Muscle layer of colon (tissue), 2 donors: ENCODE measurements at regions not wholly inside any gene's neighbourhood (a gene's known extent, or its start where the extent isn't known, plus 50 kb on each side); places are given as distances from the start of the nearest gene placed in this dataset.

Experiments used
- H3K27ac ChIP-seq: one replicate; pipeline ENCODE4 v1.7.0; 2013; ENCODE audit warnings: low read depth, mild to moderate bottlenecking, low read length, moderate library complexity
- H3K27me3 ChIP-seq, 2 donors: one replicate each; pipeline ENCODE4 v1.7.0; 2013; ENCODE audit warnings: low read length in 2 of 2, mild to moderate bottlenecking in 2 of 2; ENCODE audit not compliant: insufficient read depth in 2 of 2, control insufficient read depth in 1 of 2
- H3K36me3 ChIP-seq: one replicate; pipeline ENCODE4 v1.7.0; 2013; ENCODE audit warnings: mild to moderate bottlenecking, low read length; ENCODE audit not compliant: insufficient read depth
- H3K4me1 ChIP-seq: one replicate; pipeline ENCODE4 v1.7.0; 2013; ENCODE audit warnings: mild to moderate bottlenecking, low read length; ENCODE audit not compliant: insufficient read depth
- H3K4me3 ChIP-seq, 2 donors: one replicate each; pipeline ENCODE4 v1.7.0; 2013; ENCODE audit warnings: low read length in 2 of 2, low read depth in 1 of 2, mild to moderate bottlenecking in 1 of 2, moderate library complexity in 1 of 2
- H3K9ac ChIP-seq: one replicate; pipeline ENCODE4 v1.7.0; 2013; ENCODE audit warnings: low read length
- H3K9me3 ChIP-seq: one replicate; pipeline ENCODE4 v1.7.0; 2013; ENCODE audit warnings: mild to moderate bottlenecking, low read length
- donor health status: abdominal sarcoma.
- donor health status: Adenocarcinoma of cecum.

GRCh38 chr5:57832875-57833274 is 350.3 kb upstream of the ACTBL2 start:
- Histone ChIP-seq H3K4me3 (no peak overlapping the region), H3K9ac (no peak overlapping the region), H3K27me3 (no peaks in the 10 kb centered on the region), H3K36me3 (no peaks in the 10 kb centered on the region), H3K27ac (no peak overlapping the region), H3K9me3 (no peaks in the 10 kb centered on the region), H3K4me1 (peaks cover 7% of the 10 kb centered on the region)

DNA sequence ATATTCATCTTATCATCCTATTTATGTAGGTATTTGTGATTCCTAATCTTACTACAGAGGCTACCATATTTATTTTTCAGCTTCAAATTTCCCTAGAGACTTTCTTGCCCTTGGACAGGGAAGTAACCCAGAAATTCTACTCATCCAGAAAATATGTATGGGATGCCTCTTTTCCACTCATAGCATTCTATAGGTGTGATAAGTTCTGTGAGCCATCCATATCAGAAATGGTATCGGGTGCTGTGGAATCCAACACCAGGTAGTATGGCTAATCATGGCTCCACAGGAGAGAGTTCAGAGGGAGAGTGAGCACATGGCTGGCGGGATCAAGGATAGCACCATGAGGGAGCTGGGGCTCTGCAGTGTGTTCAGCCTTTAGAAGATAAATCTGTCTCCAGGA is 349.3 kb upstream of the ACTBL2 start:
- Histone ChIP-seq H3K36me3 (no peaks in the 10 kb centered on the region), H3K4me3 (no peak overlapping the region), H3K9ac (no peak overlapping the region), H3K4me1 (peaks cover 7% of the 10 kb centered on the region), H3K27me3 (no peaks in the 10 kb centered on the region), H3K9me3 (no peaks in the 10 kb centered on the region), H3K27ac (no peak overlapping the region)

DNA sequence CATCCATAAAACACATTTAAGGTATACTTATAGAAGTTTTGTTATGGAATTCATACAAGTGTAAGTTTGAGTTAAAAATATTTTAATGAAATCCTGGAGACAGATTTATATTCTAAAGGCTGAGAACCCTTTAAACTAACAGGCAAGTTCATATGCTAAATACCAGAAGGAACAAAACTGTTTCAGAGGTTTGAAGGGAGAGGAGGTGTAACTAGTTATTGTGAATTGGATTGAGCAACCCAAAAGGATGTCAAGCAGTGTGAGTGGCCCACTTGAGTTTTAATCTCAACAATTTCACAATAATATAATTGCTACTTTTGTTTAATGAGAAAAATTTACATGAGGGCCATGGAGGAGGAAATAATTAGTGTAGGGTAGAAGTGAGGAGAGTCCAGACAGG is 348.5 kb upstream of the ACTBL2 start:
- peaks cover 7% of the 10 kb centered on the region for H3K4me1 ChIP-seq
- no peaks in the 10 kb centered on the region for H3K27me3 ChIP-seq
- H3K36me3 ChIP-seq, result no peaks in the 10 kb centered on the region
- H3K4me3 ChIP-seq, result no peak overlapping the region
- no peak overlapping the region for H3K27ac ChIP-seq
- H3K9ac ChIP-seq, result no peak overlapping the region
- no peaks in the 10 kb centered on the region for H3K9me3 ChIP-seq

DNA sequence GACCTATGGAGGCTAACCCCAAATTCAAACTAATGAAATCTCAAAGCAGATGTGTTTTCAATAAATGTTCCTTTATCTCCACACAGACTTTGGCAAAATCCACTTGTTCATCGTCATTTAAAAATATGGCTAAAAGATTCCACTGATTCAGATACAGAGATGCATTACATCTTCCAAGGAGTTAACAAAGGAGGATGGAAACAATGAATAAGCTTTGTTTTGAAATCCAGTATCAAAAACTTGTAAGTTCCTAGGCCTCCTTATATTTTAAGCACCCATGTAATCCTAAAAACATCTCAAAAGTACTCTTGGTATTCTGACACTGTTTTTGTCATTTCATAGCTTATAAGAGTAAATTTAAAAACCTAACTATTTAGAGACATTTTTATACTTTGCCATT is 345.6 kb upstream of the ACTBL2 start:
- H3K36me3 ChIP-seq, result no peaks in the 10 kb centered on the region
- H3K4me1 ChIP-seq, result no peaks in the 10 kb centered on the region
- no peak overlapping the region for H3K9ac ChIP-seq
- no peaks in the 10 kb centered on the region for H3K9me3 ChIP-seq
- no peak overlapping the region for H3K27ac ChIP-seq
- H3K27me3 ChIP-seq, result no peaks in the 10 kb centered on the region
- no peak overlapping the region for H3K4me3 ChIP-seq

- H3K36me3 ChIP-seq, result no peaks in the 10 kb centered on the region
- H3K9ac ChIP-seq, result no peak overlapping the region
- no peak overlapping the region for H3K4me3 ChIP-seq
- no peaks in the 10 kb centered on the region for H3K9me3 ChIP-seq
- H3K4me1 ChIP-seq, result no peaks in the 10 kb centered on the region
- H3K27me3 ChIP-seq, result no peaks in the 10 kb centered on the region
- H3K27ac ChIP-seq, result no peak overlapping the region
These were observed 342.5 kb upstream of the ACTBL2 start for GRCh38 chr5:57825031-57825686.

DNA sequence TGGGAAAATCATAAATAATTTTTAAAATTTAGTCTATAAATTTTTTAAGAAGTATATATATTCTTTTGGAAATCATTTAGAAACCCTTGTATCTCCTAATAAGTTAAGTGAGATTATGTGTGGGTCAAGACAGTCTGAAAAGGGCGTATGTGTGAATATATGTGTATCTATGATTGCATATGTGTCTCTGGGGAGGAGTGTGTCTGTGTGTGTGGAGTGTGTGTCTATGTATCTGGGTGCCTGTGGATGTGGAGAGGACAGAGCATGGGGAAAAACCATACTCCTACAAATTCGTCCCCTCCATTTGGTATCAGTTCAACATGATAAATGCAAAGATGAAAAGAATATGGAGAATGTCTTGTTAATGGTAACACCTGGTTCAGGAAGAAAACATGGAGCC is 342.0 kb upstream of the ACTBL2 start:
- no peaks in the 10 kb centered on the region for H3K4me1 ChIP-seq

DNA sequence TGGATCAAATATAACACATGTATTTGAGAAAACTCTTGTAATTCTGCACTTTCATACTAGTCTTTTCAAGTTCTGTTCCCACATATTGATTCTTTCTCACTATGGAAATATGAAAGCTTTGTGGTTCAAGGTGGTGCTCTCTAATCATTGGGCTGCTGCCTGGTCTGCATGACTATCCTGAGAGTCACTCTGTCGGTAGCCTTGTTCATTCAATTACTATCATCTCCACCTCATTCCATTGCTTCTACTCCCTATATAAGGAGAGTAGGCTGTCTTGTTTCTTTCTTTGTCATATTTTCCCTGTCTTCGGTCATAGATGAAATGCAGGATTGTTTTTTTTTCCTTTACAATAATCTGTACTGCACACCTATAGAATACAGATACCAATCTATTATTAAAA is 341.4 kb upstream of the ACTBL2 start:
- Histone ChIP-seq H3K9ac (no peak overlapping the region), H3K9me3 (no peaks in the 10 kb centered on the region), H3K4me3 (no peak overlapping the region), H3K4me1 (no peaks in the 10 kb centered on the region), H3K27ac (no peak overlapping the region), H3K36me3 (no peaks in the 10 kb centered on the region), H3K27me3 (no peaks in the 10 kb centered on the region)

More for the DNA sequence above, 342.0 kb upstream of the ACTBL2 start:
- no peaks in the 10 kb centered on the region for H3K27me3 ChIP-seq
- H3K4me3 ChIP-seq, result no peak overlapping the region
- no peak overlapping the region for H3K27ac ChIP-seq
- no peaks in the 10 kb centered on the region for H3K9me3 ChIP-seq
- no peak overlapping the region for H3K9ac ChIP-seq
- H3K36me3 ChIP-seq, result no peaks in the 10 kb centered on the region

GRCh38 chr5:57822651-57823050 is 340.0 kb upstream of the ACTBL2 start:
- Histone ChIP-seq H3K4me1 (no peaks in the 10 kb centered on the region), H3K9me3 (no peaks in the 10 kb centered on the region)

GRCh38 chr5:57818397-57818796 is 335.8 kb upstream of the ACTBL2 start:
- no peak overlapping the region for H3K27ac ChIP-seq
- no peaks in the 10 kb centered on the region for H3K27me3 ChIP-seq
- peaks cover 5% of the 10 kb centered on the region for H3K4me1 ChIP-seq
- no peaks in the 10 kb centered on the region for H3K36me3 ChIP-seq
- H3K4me3 ChIP-seq, result no peak overlapping the region
- H3K9me3 ChIP-seq, result no peaks in the 10 kb centered on the region
- no peak overlapping the region for H3K9ac ChIP-seq

More at GRCh38 chr5:57822651-57823050, 340.0 kb upstream of the ACTBL2 start:
- H3K27me3 ChIP-seq, result no peaks in the 10 kb centered on the region
- no peak overlapping the region for H3K27ac ChIP-seq
- H3K36me3 ChIP-seq, result no peaks in the 10 kb centered on the region
- H3K9ac ChIP-seq, result no peak overlapping the region
- no peak overlapping the region for H3K4me3 ChIP-seq

GRCh38 chr5:57817924-57818323 is 335.3 kb upstream of the ACTBL2 start:
- H3K4me1 ChIP-seq, result peaks cover 5% of the 10 kb centered on the region
- no peak overlapping the region for H3K27ac ChIP-seq
- H3K9me3 ChIP-seq, result no peaks in the 10 kb centered on the region
- H3K27me3 ChIP-seq, result no peaks in the 10 kb centered on the region
- H3K4me3 ChIP-seq, result no peak overlapping the region
- no peaks in the 10 kb centered on the region for H3K36me3 ChIP-seq
- H3K9ac ChIP-seq, result no peak overlapping the region

- Histone ChIP-seq H3K27me3 (no peaks in the 10 kb centered on the region), H3K27ac (no peak overlapping the region), H3K4me1 (peaks cover 5% of the 10 kb centered on the region), H3K9me3 (no peaks in the 10 kb centered on the region), H3K4me3 (no peak overlapping the region), H3K36me3 (no peaks in the 10 kb centered on the region), H3K9ac (no peak overlapping the region)
These were observed 334.4 kb upstream of the ACTBL2 start for GRCh38 chr5:57817001-57817453.

DNA sequence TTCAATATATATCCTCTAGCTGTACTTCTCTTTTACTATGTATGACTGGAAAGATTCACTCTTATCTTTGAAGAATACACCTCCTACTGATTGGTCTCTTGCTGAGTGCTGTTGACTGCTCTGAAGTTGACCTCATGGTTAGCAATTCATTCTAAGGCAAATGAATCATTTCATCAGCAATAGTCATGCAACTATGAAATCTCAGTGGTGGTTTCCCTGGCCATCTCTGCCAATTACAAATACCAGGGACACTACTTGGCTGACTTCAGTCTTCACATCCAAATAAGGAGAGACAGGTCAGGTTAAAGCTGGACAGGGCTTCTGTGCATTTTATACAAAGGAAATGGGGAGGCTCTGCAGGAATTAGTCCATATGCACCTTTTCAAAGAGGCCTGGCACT is 333.5 kb upstream of the ACTBL2 start:
- H3K27ac ChIP-seq, result no peak overlapping the region
- no peak overlapping the region for H3K4me3 ChIP-seq
- no peaks in the 10 kb centered on the region for H3K9me3 ChIP-seq
- H3K36me3 ChIP-seq, result no peaks in the 10 kb centered on the region
- H3K4me1 ChIP-seq, result peaks cover 5% of the 10 kb centered on the region
- H3K27me3 ChIP-seq, result no peaks in the 10 kb centered on the region
- no peak overlapping the region for H3K9ac ChIP-seq
